ENCODE measurements at regions not wholly inside any gene's neighbourhood (a gene's known extent, or its start where the extent isn't known, plus 50 kb on each side); places are given as distances from the start of the nearest gene placed in this dataset.

GRCh38 chr2:41486948-41487347, 560.9 kb upstream of the PKDCC start:
- no peak for TF ChIP-seq POLR2A (IDR thresholded peaks at IDR 0.05)
- TF ChIP-seq CTCF (IDR thresholded peaks at IDR 0.05), result no peak

Measured in esophagus squamous epithelium (tissue), 4 donors.